CD4-positive, alpha-beta T cell treated with Interferon alpha-2 for 1 hour (primary cell): ENCODE measurements at regions not wholly inside any gene's neighbourhood (a gene's known extent, or its start where the extent isn't known, plus 50 kb on each side); places are given as distances from the start of the nearest gene placed in this dataset.
"Not testable (repeated sequence)": the region's sequence is repeated elsewhere in the genome, so short reads cannot be mapped to it uniquely, and the experiment has no call there.

Experiments used
- DNase-seq, 2 donors: peaks; one replicate each; pipeline ENCODE4 v3.0.0-alpha.2; 2020 to 2022

DNA sequence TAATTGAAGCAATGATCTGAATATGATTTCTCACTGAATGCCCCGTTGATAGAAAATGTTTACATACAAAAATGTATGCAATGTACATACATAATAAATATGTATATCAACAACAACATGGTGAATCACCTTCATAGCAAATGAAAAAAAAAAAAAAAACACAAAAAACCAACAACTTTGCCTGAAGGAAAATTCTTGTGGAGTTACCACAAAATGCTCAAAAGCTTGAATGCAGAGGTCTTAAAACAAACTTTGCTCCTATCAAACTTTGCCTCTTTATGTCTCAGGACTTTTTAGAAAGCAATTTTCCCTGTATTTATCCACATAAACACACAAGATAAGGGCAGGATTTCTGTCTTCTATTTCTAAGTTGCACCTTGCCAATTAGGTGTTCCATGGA lies 92.9 kb upstream of the SIX2 start:
- DNase-seq = no peak

DNA sequence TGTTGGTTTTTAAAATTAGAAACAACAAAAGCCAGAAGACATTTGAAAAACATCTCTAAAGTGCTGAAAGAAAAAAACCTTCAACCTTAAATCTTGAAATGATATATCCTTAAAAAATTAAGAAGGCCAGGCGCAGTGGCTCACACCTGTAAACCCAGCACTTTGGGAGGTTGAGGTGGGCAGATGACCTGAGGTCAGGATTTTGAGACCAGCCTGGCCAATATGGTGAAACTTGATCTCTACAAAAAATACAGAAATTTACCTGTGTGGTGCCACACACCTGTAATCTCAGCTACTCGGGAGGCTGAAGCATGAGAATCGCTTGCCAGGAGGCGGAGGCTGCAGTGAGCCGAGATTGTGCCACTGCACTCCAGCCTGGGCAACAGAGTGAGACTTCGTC lies 87.7 kb upstream of the SIX2 start:
- DNase-seq = no peak

GRCh38 chr2:45096038-45096437 lies 86.8 kb upstream of the SIX2 start:
- DNase-seq = not testable (repeated sequence)

GRCh38 chr2:45093663-45094062 lies 84.4 kb upstream of the SIX2 start:
- no peak for DNase-seq

DNA sequence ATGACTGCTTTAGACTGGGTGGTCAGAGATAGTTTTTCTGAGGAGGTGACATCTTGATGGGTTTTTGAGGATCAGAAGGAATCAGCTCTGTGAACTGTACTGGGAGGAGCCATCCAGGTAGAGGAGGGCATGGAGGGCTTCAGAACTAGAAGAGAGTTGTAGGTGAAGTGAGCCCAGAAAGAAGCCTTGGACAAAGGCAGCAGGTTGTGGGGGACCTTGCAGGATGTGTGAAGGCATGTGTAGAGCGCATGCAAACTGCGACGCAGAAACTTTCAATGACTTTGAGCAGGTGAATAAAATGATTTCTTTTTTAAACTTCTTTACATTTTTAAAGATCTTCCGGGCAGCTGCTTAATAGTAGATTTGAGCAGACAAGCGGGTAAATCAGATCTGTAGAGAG lies 83.9 kb upstream of the SIX2 start:
- DNase-seq = no peak

GRCh38 chr2:45089554-45090261 lies 80.5 kb upstream of the SIX2 start:
- no peak for DNase-seq

- DNase-seq = no peak
Observed at GRCh38 chr2:45085487-45085886, 76.2 kb upstream of the SIX2 start.

DNA sequence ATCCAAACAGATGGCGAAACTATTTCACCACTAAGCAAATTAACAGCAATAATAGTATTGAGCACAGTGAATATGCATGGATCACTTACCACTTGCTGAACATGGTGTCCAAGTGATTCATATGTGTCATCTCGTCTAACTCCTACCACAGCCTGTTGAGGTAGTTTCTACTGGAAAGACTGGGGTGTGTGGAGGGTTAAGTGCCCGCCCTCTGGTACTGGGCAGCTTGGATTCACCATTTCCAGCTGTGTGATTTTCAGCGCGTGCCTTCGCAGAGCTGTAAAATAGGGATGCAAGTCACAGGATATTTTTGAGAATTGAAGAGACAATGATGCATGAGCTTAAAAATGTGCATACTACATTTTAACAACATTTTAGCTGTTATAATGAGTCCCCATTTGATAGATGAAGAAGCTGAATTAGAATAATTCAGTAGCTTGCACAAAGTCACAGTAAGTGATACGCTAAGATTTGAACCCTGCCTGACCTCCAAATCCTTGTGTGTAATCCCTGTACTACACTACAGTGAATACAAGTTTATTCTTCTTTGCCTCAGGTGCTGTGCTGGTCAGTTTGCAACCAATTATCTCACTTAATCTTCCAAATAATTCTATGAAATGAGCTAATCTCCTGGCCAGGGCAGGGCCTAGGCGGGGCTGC lies 75.2 kb upstream of the SIX2 start:
- no peak for DNase-seq

DNA sequence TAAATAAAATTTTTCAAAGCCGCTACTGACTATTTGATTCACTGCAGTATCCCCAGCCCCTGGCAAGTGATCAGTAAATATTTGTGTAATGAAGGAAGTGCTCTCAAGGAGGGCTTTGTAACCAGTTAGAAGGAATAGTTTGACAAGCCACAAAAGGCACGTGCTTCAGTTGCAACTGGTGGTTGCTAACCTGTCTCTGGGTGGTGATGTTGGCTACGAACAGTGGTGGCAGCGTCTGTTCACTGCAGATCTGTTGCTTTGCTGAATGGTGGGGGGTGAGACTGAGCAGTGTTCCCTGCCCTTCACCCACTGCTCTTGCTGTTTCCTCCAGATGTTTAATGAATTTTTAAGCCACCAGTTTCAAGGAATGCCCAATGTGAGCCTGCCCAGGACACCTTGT lies 73.9 kb upstream of the SIX2 start:
- no peak for DNase-seq

- no peak for DNase-seq
Observed at GRCh38 chr2:45074713-45075112, 65.5 kb upstream of the SIX2 start.

GRCh38 chr2:45072862-45073237 lies 63.6 kb upstream of the SIX2 start:
- no peak for DNase-seq

GRCh38 chr2:45072064-45072861 lies 63.0 kb upstream of the SIX2 start:
- DNase-seq = no peak

- no peak for DNase-seq
Observed at GRCh38 chr2:45070113-45070652, 60.9 kb upstream of the SIX2 start.

GRCh38 chr2:45069684-45070083 lies 60.4 kb upstream of the SIX2 start:
- DNase-seq = no peak

- no peak for DNase-seq
Observed at GRCh38 chr2:45068571-45069140, 59.4 kb upstream of the SIX2 start.

GRCh38 chr2:45067859-45068570 lies 58.8 kb upstream of the SIX2 start:
- DNase-seq = no peak
